HCT116 (cell line): ENCODE measurements at regions not wholly inside any gene's neighbourhood (a gene's known extent, or its start where the extent isn't known, plus 50 kb on each side); places are given as distances from the start of the nearest gene placed in this dataset.

Source experiments
- ATAC-seq: fragments of 200-7000 bp; cut with Tn5 transposase; 2 replicates; pipeline ENCODE4 v1.9.1; 2020; ENCODE audit warnings: mild to moderate bottlenecking, moderate library complexity
- BruUV-seq: library from RNA; stranded (reverse); fragments of 400-500 nt; replicated peaks from 2 replicates; lab custom pipeline; 2021; lab: Mats Ljungman, UMichigan
- CTCF ChIA-PET: fragments of 300-600 bp; sonication (Branson Sonifier 250); formaldehyde crosslinking; loops from one replicate; lab custom pipeline; 2021; ENCODE audit warnings: antibody characterized with exemption; lab: Charles Lee
- POLR2A ChIA-PET: fragments of 300-600, 350-600 bp; sonication (Branson Sonifier 250); formaldehyde crosslinking; loops from one replicate; lab custom pipeline; 2021; ENCODE audit warnings: antibody characterized with exemption; lab: Charles Lee
- RAD21 ChIA-PET, 2 experiments: fragments of 300-600 bp; sonication (Branson Sonifier 250); formaldehyde crosslinking; loops; one replicate each; lab custom pipeline; 2023; ENCODE audit warnings: low total read pairs in 2 of 2; ENCODE audit not compliant: uncharacterized antibody in 2 of 2, unreplicated experiment in 2 of 2, low non-redundant PET in 1 of 2; lab: Charles Lee
- DNase-seq: peaks from one replicate; pipeline ENCODE4 v3.0.0-alpha.2; 2010; ENCODE audit warnings: low read depth, low spot score
- H2AFZ ChIP-seq: fragments of 200-600 bp; shearing (Covaris generic), sonication (generic); 2 replicates; pipeline ENCODE4 v1.6.1; 2017; ENCODE audit warnings: low read depth, mixed run types, mixed read lengths, antibody characterized with exemption, low read length; ENCODE audit not compliant: poor library complexity, severe bottlenecking
- H3K27ac ChIP-seq: 2 replicates; pipeline ENCODE4 v1.5.1; 2012; ENCODE audit warnings: low read depth, low read length
- H3K27me3 ChIP-seq: fragments of 200-600 bp; sonication (generic); 2 replicates; pipeline ENCODE4 v1.6.1; 2016; ENCODE audit warnings: mixed run types, low read length, mixed read lengths; ENCODE audit not compliant: insufficient read depth
- H3K36me3 ChIP-seq, 2 experiments: fragments of 200-500 bp in 1 of 2; fragments of 200-600 bp in 1 of 2; sonication (Bioruptor generic) in 1 of 2; sonication (generic) in 1 of 2; 2 replicates each; pipeline versions ENCODE4 v1.5.1 to v1.6.1; 2014 to 2016; ENCODE audit warnings: low read length in 2 of 2, inconsistent platforms in 1 of 2, mixed read lengths in 1 of 2, mixed run types in 1 of 2; ENCODE audit not compliant: insufficient read depth in 2 of 2, control insufficient read depth in 1 of 2
- H3K4me1 ChIP-seq, 2 experiments: fragments of 200-600 bp in 1 of 2; sonication (generic) in 1 of 2; 2 replicates each; pipeline versions ENCODE4 v1.5.1 to v1.6.1; 2012 to 2017; ENCODE audit warnings: low read length in 2 of 2, inconsistent platforms in 1 of 2, mild to moderate bottlenecking in 1 of 2, mixed read lengths in 1 of 2, mixed run types in 1 of 2, moderate library complexity in 1 of 2; ENCODE audit not compliant: insufficient read depth in 2 of 2, control insufficient read depth in 1 of 2
- H3K4me2 ChIP-seq: fragments of 200-600 bp; sonication (generic); 2 replicates; pipeline ENCODE4 v1.6.1; 2017; ENCODE audit warnings: mixed run types, low read length, mixed read lengths
- H3K4me3 ChIP-seq, 2 experiments: fragments of 200-600 bp in 1 of 2; sonication (generic) in 1 of 2; replicated peaks in 1 of 2; 2 replicates each; pipeline ENCODE4 v1.5.1; 2011 to 2016; ENCODE audit warnings: low read length in 2 of 2, control low read depth in 1 of 2, low read depth in 1 of 2, mild to moderate bottlenecking in 1 of 2, mixed read lengths in 1 of 2, mixed run types in 1 of 2
- H3K79me2 ChIP-seq: fragments of 200-600 bp; sonication (generic); 2 replicates; pipeline ENCODE4 v1.6.1; 2017; ENCODE audit warnings: mild to moderate bottlenecking, mixed run types, low read length, moderate library complexity, mixed read lengths; ENCODE audit not compliant: insufficient read depth
- H3K9ac ChIP-seq: fragments of 200-600 bp; sonication (generic); 2 replicates; pipeline ENCODE4 v1.6.1; 2016; ENCODE audit warnings: low read length, mixed read lengths
- H3K9me2 ChIP-seq: fragments of 200-600 bp; sonication (generic), shearing (Covaris generic); 2 replicates; pipeline ENCODE4 v1.6.1; 2017; ENCODE audit warnings: mixed run types, mild to moderate bottlenecking, moderate library complexity; ENCODE audit not compliant: insufficient read depth
- H3K9me3 ChIP-seq, 2 experiments: fragments of 200-500 bp in 1 of 2; fragments of 200-600 bp in 1 of 2; sonication (Bioruptor generic) in 1 of 2; sonication (generic) in 1 of 2; 2 replicates each; pipeline ENCODE4 v1.6.1; 2014 to 2017; ENCODE audit warnings: low read length in 2 of 2, mixed read lengths in 2 of 2, inconsistent platforms in 1 of 2, low read depth in 1 of 2, mild to moderate bottlenecking in 1 of 2, mixed run types in 1 of 2, moderate library complexity in 1 of 2; ENCODE audit not compliant: control insufficient read depth in 1 of 2, insufficient read depth in 1 of 2
- H4K20me1 ChIP-seq: fragments of 200-600 bp; sonication (generic), shearing (Covaris generic); 2 replicates; pipeline ENCODE4 v1.6.1; 2017; ENCODE audit warnings: mixed run types, mild to moderate bottlenecking, moderate library complexity; ENCODE audit not compliant: insufficient read depth
- ATF3 ChIP-seq: IDR thresholded peaks from 2 replicates; pipeline ENCODE4 v1.6.1; 2012
- CBX3 ChIP-seq: IDR thresholded peaks from 2 replicates; pipeline ENCODE4 v1.6.1; 2012; ENCODE audit warnings: low read depth
- CEBPB ChIP-seq: IDR thresholded peaks from 2 replicates; pipeline ENCODE4 v1.6.1; 2012; ENCODE audit warnings: low read depth
- CTCF ChIP-seq, 3 experiments: fragments of 200-600 bp in 1 of 3; sonication (generic) in 1 of 3; IDR thresholded peaks in 2 of 3; conservative IDR thresholded peaks in 1 of 3; 2 replicates each; pipeline ENCODE4 v1.5.1; 2012 to 2017; ENCODE audit warnings: low read depth in 2 of 3, low read length in 2 of 3, antibody characterized with exemption in 1 of 3, borderline replicate concordance in 1 of 3, control low read depth in 1 of 3, mild to moderate bottlenecking in 1 of 3, mixed read lengths in 1 of 3, mixed run types in 1 of 3, moderate library complexity in 1 of 3; ENCODE audit not compliant: insufficient read depth in 1 of 3
- ELF1 ChIP-seq: IDR thresholded peaks from 2 replicates; pipeline ENCODE4 v1.6.1; 2012; ENCODE audit warnings: low read depth, borderline replicate concordance
- EZH2 ChIP-seq: fragments of 200-600 bp; sonication (generic); IDR thresholded peaks from 2 replicates; pipeline ENCODE4 v1.6.1; 2017; ENCODE audit warnings: antibody characterized with exemption, mixed run types
- FOSL1 ChIP-seq: IDR thresholded peaks from 2 replicates; pipeline ENCODE4 v1.6.1; 2012; ENCODE audit warnings: low read depth
- JUND ChIP-seq: IDR thresholded peaks from 2 replicates; pipeline ENCODE4 v1.6.1; 2012
- MAX ChIP-seq: IDR thresholded peaks from 2 replicates; pipeline ENCODE4 v1.6.1; 2012
- POLR2AphosphoS5 ChIP-seq: IDR thresholded peaks from 2 replicates; pipeline ENCODE4 v1.6.1; 2011; ENCODE audit warnings: mild to moderate bottlenecking, low read depth, low read length, moderate library complexity
- RAD21 ChIP-seq: IDR thresholded peaks from 2 replicates; pipeline ENCODE4 v1.6.1; 2012; ENCODE audit warnings: low read depth, mild to moderate bottlenecking
- REST ChIP-seq: IDR thresholded peaks from 2 replicates; pipeline ENCODE4 v1.6.1; 2012; ENCODE audit warnings: low read depth
- SIN3A ChIP-seq: IDR thresholded peaks from 2 replicates; pipeline ENCODE4 v1.6.1; 2012; ENCODE audit warnings: low read depth
- SP1 ChIP-seq: IDR thresholded peaks from 2 replicates; pipeline ENCODE4 v1.6.1; 2012; ENCODE audit warnings: low read depth
- TCF7L2 ChIP-seq: IDR thresholded peaks from 2 replicates; pipeline ENCODE4 v1.7.0; 2011; ENCODE audit warnings: borderline replicate concordance, inconsistent platforms; ENCODE audit not compliant: insufficient read depth, insufficient read length; ENCODE audit errors: extremely low read depth
- YY1 ChIP-seq: IDR thresholded peaks from 2 replicates; pipeline ENCODE4 v1.6.1; 2011; ENCODE audit warnings: low read length, low read depth, moderate library complexity, mild to moderate bottlenecking; ENCODE audit not compliant: insufficient replicate concordance; ENCODE audit errors: extremely low read depth
- ZFX ChIP-seq: fragments of 450-650 bp; IDR thresholded peaks from 2 replicates; pipeline ENCODE4 v1.6.1; 2017
- ZNF274 ChIP-seq: fragments of 200-500 bp; sonication (Bioruptor generic); IDR thresholded peaks from 2 replicates; pipeline ENCODE4 v1.6.1; 2014; ENCODE audit warnings: mild to moderate bottlenecking, low read depth, low read length, inconsistent platforms
- intact Hi-C: fragments of 100-400 bp; cut with micrococcal nuclease; formaldehyde crosslinking; loops from 2 replicates; pipeline ENCODE4 v1.10.0; 2022

GRCh38 chr2:37449761-37450296 is 105.4 kb downstream of the QPCT start:
- CTCF ChIA-PET, result no interaction called here
- Histone ChIP-seq H3K9me2 (no peaks in the 10 kb centered on the region), H3K36me3 (no peaks in the 10 kb centered on the region), H3K79me2 (no peaks in the 10 kb centered on the region), H3K27ac (no peak overlapping the region), H3K4me2 (no peak overlapping the region), H3K4me3 (no peak overlapping the region), H2AFZ (no peak overlapping the region), H3K9me3 (no peaks in the 10 kb centered on the region), H3K4me1 (no peaks in the 10 kb centered on the region), H4K20me1 (no peaks in the 10 kb centered on the region), H3K27me3 (no peaks in the 10 kb centered on the region), H3K9ac (no peak overlapping the region)
- POLR2A ChIA-PET, result no interaction called here
- TF ChIP-seq JUND (no peak), RAD21 (no peak), FOSL1 (no peak), YY1 (no peak), CTCF (IDR thresholded peaks at IDR 0.05 in 2 of 3, conservative IDR thresholded peaks at IDR 0.05 in 1 of 3; ENCODE audit: borderline replicate concordance in 1 of 3, insufficient read depth in 1 of 3, low read depth in 2 of 3, low read length in 2 of 3) (no peak), MAX (no peak), POLR2AphosphoS5 (no peak), SIN3A (no peak), ZFX (no peak), REST (no peak), ATF3 (no peak), CEBPB (no peak), CBX3 (no peak), ZNF274 (no peak), EZH2 (no peak), TCF7L2 (no peak), SP1 (no peak), ELF1 (no peak)
- BruUV-seq, result no TSS peak
- no peak for DNase-seq
- RAD21 ChIA-PET, result no interaction called here
- ATAC-seq, result no peak
- intact Hi-C loops, result no loop called here
